Kidney (tissue), 13 donors: ENCODE measurements at regions not wholly inside any gene's neighbourhood (a gene's known extent, or its start where the extent isn't known, plus 50 kb on each side); places are given as distances from the start of the nearest gene placed in this dataset.
"Not testable (repeated sequence)": the region's sequence is repeated elsewhere in the genome, so short reads cannot be mapped to it uniquely, and the experiment has no call there.

Source experiments
- DNase-seq, 5 donors: peaks; one replicate each; pipeline ENCODE4 v3.0.0-alpha.2; 2013 to 2020
- FAIRE-seq: peaks from 2 replicates; lab custom pipeline; 2012; peaks lifted over from hg19 to GRCh38; lab: Jason Lieb, UNC
- H3K27ac ChIP-seq, 2 donors: one replicate each; pipeline ENCODE4 v1.7.0; 2013; ENCODE audit warnings: low read depth in 2 of 2, low read length in 2 of 2, inconsistent platforms in 1 of 2
- H3K27me3 ChIP-seq: one replicate; pipeline ENCODE4 v1.7.1; 2013; ENCODE audit warnings: low read length, inconsistent platforms; ENCODE audit not compliant: control insufficient read depth, insufficient read depth
- H3K36me3 ChIP-seq, 3 donors: one replicate each; pipeline versions ENCODE4 v1.7.0 to v1.7.1; 2013; ENCODE audit warnings: low read length in 3 of 3, control low read depth in 1 of 3, inconsistent platforms in 1 of 3; ENCODE audit not compliant: insufficient read depth in 3 of 3, control insufficient read depth in 2 of 3
- H3K4me1 ChIP-seq, 3 donors: one replicate each; pipeline versions ENCODE4 v1.7.0 to v1.7.1; 2013; ENCODE audit warnings: low read length in 3 of 3, inconsistent platforms in 1 of 3, low read depth in 1 of 3; ENCODE audit not compliant: control insufficient read depth in 2 of 3, insufficient read depth in 2 of 3
- H3K4me3 ChIP-seq, 3 donors: one replicate each; pipeline versions ENCODE4 v1.7.0 to v1.8.1; 2013; ENCODE audit warnings: low read length in 3 of 3, control low read depth in 1 of 3, inconsistent platforms in 1 of 3
- H3K9ac ChIP-seq, 3 donors: one replicate each; pipeline versions ENCODE4 v1.7.0 to v1.7.1; 2013; ENCODE audit warnings: low read length in 3 of 3, control low read depth in 1 of 3, inconsistent platforms in 1 of 3
- H3K9me3 ChIP-seq, 3 donors: one replicate each; pipeline versions ENCODE4 v1.7.0 to v1.7.1; 2013; ENCODE audit warnings: low read length in 3 of 3, control low read depth in 1 of 3, inconsistent platforms in 1 of 3; ENCODE audit not compliant: control insufficient read depth in 2 of 3, insufficient read depth in 1 of 3
- intact Hi-C: fragments of 100-400 bp; cut with DNase I; formaldehyde crosslinking; loops from one replicate; pipeline ENCODE4 v1.11.1; 2022
- TF ChIP-seq, protein P1 (sequence below): IDR thresholded peaks from 3 replicates; pipeline ENCODE4 v1.5.1; 2012; ENCODE audit warnings: mild to moderate bottlenecking, moderate library complexity, borderline replicate concordance; ENCODE audit not compliant: insufficient read depth; ENCODE audit errors: extremely low read depth
- donor health status: control.
- donor health status: control.
- donor health status: control.
- donor health status: control.
- donor health status: control.
- donor health status: DM: yes; HTN: yes; CAD: no.
- donor health status: Normal renal cell carcinoma (clear cell type).

DNA sequence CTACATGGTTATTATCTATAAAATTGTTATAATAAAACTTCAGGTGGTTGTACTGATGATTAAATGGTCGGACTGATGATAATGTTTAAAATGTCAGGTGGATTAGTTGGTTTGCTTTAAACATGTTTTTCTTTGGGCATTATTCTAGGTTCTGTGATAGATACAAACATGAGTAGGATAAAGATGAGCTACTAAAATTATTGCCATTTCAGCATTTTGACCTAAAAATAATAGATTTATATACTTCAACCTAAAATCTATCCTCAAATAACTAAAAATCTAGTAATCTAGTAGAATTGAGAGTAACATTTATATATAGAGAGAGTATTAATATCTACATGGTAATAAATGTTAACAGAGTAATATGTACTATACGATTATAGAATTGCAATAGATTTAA, 241.7 kb upstream of the CDH8 start:
- H3K27ac ChIP-seq, result no peak overlapping the region
- no peak for FAIRE-seq
- H3K27me3 ChIP-seq, result no peaks in the 10 kb centered on the region
- no peak for DNase-seq
- no peak overlapping the region for H3K9ac ChIP-seq
- H3K36me3 ChIP-seq, result no peaks in the 10 kb centered on the region
- TF ChIP-seq, protein P1, sequence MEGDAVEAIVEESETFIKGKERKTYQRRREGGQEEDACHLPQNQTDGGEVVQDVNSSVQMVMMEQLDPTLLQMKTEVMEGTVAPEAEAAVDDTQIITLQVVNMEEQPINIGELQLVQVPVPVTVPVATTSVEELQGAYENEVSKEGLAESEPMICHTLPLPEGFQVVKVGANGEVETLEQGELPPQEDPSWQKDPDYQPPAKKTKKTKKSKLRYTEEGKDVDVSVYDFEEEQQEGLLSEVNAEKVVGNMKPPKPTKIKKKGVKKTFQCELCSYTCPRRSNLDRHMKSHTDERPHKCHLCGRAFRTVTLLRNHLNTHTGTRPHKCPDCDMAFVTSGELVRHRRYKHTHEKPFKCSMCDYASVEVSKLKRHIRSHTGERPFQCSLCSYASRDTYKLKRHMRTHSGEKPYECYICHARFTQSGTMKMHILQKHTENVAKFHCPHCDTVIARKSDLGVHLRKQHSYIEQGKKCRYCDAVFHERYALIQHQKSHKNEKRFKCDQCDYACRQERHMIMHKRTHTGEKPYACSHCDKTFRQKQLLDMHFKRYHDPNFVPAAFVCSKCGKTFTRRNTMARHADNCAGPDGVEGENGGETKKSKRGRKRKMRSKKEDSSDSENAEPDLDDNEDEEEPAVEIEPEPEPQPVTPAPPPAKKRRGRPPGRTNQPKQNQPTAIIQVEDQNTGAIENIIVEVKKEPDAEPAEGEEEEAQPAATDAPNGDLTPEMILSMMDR, result no peak
- no peak overlapping the region for H3K4me3 ChIP-seq
- no peaks in the 10 kb centered on the region for H3K4me1 ChIP-seq
- no peaks in the 10 kb centered on the region for H3K9me3 ChIP-seq
- intact Hi-C loops, result no loop called here

DNA sequence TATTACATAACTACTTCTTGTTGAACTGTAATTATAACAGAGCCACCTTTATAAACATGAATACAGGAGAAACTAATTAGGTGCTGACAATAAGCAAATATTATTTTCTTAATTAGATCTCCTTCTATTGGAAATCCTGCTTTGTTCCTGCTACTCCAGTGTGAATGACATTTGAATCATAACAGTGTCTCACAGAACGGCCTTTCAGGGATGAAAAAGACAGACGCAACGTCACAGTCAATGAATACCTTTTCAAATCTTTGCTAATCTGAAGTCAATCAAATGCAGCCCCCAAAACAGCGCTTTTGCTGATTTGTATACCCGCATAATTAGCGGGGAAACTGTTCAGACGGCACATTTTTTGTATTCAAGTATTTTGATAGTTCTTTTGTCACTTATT, 240.4 kb upstream of the CDH8 start:
- H3K4me1 ChIP-seq, result no peaks in the 10 kb centered on the region
- H3K36me3 ChIP-seq, result no peaks in the 10 kb centered on the region
- FAIRE-seq (no peak), DNase-seq (no peak)
- intact Hi-C loops, result no loop called here
- no peaks in the 10 kb centered on the region for H3K27me3 ChIP-seq
- no peak overlapping the region for H3K4me3 ChIP-seq
- no peak overlapping the region for H3K27ac ChIP-seq
- H3K9me3 ChIP-seq, result no peaks in the 10 kb centered on the region
- H3K9ac ChIP-seq, result no peak overlapping the region
- TF ChIP-seq, protein P1, result no peak

DNA sequence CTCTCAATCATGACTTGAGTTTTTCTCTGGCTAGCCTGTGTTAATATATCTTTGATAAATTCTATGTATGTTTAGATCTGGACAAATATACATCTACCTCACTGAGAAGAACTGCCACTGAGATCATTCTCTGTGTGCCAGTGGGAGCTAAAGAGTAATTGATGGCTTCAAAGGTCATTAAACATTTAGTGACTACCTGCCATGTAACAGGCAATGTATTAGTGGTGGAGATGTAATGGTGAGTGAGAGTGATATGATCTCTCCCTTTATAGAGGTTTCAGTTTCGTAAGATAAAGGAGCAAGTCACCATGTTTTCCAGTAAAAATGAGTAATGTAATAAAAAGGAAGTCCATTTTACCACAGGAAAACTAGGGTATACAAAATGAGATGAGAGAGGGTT, 235.8 kb upstream of the CDH8 start:
- no peak overlapping the region for H3K4me3 ChIP-seq
- peak in 2 of 5 donors; percentile 7 to 15 for DNase-seq
- TF ChIP-seq, protein P1, result no peak
- H3K4me1 ChIP-seq, result no peaks in the 10 kb centered on the region
- H3K9me3 ChIP-seq, result no peaks in the 10 kb centered on the region
- FAIRE-seq, result no peak
- no peak overlapping the region for H3K9ac ChIP-seq
- H3K27me3 ChIP-seq, result no peaks in the 10 kb centered on the region
- H3K27ac ChIP-seq, result no peak overlapping the region
- intact Hi-C loops, result no loop called here
- H3K36me3 ChIP-seq, result no peaks in the 10 kb centered on the region

DNA sequence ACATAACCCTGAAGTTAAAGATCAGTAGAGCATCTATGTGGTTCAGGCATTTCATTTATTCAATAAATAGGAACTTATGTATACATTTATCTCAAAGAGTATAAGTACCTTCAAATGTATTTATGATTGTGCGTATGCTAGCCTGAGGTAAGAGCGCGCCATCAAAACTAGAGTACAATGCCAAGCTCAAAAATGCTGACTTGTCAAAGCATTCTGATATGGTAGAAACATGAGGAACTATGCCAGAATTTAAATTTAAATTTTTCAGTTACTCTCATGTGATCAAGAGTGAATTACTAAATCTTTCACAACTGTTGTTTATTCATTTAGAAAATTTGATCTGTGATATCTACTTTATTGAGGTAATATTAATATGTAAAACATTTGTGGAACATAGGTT, 225.5 kb upstream of the CDH8 start:
- H3K36me3 ChIP-seq, result no peaks in the 10 kb centered on the region
- FAIRE-seq (no peak), DNase-seq (no peak)
- H3K9me3 ChIP-seq, result no peaks in the 10 kb centered on the region
- TF ChIP-seq, protein P1, result no peak
- no peak overlapping the region for H3K27ac ChIP-seq
- H3K4me1 ChIP-seq, result no peaks in the 10 kb centered on the region
- intact Hi-C loops, result no loop called here
- no peaks in the 10 kb centered on the region for H3K27me3 ChIP-seq
- H3K4me3 ChIP-seq, result no peak overlapping the region
- H3K9ac ChIP-seq, result no peak overlapping the region

DNA sequence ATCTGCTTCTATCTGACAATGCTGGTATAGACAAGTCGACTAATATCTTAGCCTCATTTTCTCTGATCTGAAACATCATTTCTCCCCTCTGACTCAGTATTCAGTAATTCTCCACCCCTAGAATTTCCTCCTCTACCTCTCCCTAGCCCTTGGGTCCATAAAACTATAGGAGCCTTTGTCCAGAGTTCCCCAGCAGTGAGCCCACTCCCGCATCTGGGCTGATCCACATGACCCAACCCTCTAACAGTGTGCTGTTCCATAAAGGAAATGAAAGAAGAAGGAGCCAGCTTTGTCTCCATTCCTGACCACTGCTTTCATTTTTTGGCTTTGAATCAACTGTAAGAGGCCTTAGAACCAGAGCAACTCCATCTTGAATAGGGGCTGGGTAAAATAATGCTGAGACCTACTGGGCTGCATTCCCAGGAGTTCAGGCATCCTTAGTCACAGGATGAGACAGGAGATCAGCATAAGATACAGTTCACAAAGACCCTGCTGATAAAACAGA, 222.7 kb upstream of the CDH8 start:
- H3K4me1 ChIP-seq, FAIRE-seq, H3K36me3 ChIP-seq, H3K9me3 ChIP-seq, H3K9ac ChIP-seq, DNase-seq, H3K27ac ChIP-seq, H3K4me3 ChIP-seq, intact Hi-C loops, H3K27me3 ChIP-seq: not testable (repeated sequence)
